T follicular helper cell (primary cell): ENCODE measurements at regions not wholly inside any gene's neighbourhood (a gene's known extent, or its start where the extent isn't known, plus 50 kb on each side); places are given as distances from the start of the nearest gene placed in this dataset.

ENCODE experiments used
- DNase-seq: peaks from one replicate; pipeline ENCODE4 v3.0.0-alpha.2; 2020; ENCODE audit warnings: low read depth

DNA sequence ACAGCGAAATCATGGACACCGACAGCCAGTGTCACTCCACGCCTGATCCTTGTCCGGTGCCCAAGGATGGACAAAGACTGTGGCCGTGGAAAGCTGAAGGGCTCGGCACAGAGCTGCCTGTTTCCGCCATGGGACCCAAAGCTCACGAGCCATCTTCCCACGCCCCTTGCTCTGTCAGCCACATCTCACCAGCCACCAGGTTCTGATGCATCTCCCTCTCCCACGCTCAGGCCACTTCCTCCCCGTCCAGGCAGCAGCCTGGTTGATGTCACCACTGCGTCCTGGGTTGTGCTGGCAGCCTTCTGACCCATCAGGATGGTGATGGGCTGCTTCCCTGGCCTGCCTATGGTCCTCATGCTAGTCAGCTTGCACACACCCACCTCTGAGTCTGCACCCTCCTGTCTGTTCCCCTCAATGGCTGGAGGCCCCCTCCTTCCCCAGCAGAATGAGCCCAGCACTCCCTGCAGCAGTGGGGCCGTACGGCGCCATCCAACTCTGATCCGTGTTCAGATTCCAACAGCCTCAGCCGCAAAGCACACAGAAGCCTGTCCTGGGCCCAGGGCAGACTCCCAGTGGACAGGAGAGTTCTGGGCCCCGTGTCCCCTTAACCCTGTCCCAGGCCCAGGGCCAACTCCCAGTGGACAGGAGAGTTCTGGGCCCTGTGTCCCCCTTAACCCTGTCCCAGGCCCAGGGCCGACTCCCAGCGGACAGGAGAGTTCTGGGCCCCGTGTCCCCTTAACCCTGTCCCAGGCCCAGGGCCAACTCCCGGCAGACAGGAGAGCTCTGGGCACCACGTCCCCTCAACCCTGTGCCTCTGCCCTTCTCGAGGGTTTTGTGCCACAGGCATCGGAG lies 259.5 kb downstream of the BRD1 start:
- DNase-seq, result no peak

DNA sequence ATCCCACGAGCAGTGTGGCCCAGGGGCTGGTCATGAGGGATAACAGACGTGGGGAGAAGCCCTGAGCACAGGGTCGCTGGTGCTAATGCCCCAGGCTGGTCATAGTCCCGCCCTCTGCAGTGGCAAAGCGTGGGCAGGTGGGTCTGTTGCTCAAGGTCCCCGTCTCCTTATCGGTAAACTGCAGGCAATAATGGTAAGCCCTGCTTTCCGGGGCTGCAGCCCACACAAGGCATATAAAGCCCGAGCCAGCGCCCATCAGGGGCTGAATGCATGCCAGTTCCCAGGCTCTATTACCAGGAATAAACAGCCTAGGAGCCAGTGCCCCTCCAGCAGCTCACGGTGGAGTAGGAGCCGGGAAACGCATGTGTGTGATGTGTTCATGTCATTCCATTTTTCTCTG lies 261.0 kb downstream of the BRD1 start:
- DNase-seq, result no peak

GRCh38 chr22:49566141-49566541 lies 261.5 kb downstream of the BRD1 start:
- DNase-seq, result no peak

- no peak for DNase-seq
Observed at GRCh38 chr22:49565516-49565855, 262.2 kb downstream of the BRD1 start.

DNA sequence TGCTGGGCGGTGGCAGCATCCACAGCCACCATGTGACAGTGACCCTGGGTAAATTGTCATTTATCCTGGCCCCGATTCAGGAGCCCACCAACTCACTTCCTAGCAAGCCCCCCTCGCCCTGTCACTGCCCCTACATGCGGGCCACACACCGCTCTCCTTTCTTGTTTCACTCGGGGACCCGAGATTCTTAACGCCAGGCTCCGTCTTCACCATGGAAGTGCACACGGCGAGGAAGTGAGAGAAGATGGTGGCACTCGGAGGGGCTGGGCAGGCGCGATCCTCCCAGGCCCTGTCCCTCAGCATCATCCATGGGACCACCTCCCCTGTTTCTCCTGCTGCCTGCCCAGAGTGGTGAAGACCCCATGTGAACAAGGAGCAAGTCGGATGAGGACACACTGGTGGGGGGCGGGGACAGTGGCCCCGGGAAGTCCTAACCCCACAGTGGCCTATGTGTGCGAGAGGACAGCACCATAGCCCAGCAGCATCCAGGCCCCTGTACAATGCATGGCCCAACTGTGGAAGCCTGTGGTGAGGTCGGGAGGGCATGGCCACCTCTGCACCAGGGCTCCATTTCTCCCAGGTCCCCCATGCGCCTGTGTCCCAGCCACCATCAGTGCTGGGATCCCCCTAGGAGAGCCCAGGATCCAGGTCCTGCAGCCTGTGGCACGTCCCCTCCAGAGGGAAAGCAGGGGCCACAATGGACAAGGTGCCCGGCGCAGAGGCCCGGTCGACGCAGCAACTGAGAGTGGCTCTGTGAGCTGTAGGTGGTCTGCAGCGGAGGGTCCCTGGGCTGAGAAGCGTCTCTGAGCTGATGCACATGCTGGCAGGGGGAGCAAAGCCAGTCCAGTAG lies 262.8 kb downstream of the BRD1 start:
- no peak for DNase-seq

DNA sequence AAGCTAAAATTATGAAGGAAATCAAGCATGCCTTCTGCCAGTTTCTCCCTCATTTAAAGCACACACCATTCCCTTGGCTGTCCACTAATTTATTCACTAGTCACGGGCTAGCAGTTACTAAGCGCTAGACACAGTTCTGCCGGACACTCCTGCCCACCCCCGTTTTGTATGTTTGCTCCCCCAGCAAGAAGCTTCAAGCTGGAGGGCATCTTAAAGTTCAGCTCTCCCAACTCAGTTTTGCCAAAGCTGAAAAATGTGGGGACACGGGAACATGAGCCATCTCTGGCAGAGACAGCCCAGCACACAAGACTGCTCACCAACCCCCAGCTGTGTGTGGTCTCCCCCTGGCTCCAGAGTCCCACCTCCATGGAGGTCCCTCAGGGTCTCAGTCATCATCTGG lies 263.6 kb downstream of the BRD1 start:
- no peak for DNase-seq

DNA sequence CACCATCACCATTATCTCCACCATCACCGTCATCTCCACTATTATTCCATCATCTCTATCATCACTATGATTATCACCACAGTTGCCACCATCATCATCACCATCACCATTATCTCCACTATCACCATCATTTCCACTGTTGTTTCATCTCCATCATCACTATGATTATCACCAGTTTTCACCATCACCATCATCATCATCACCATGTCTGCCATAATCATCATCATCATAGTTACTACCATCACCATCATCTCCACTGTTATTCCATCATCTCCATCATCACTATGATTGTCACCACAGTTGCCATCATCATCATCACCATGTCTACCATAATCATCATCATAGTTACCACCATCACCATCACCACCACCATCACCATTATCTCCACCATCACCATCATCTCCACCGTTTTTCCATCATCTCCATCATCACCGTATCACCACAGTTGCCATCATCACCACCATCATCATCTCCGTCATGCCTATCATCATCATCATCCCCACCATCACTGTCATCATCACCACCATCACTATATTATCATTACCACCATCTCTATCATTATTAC lies 264.9 kb downstream of the BRD1 start:
- DNase-seq, result no peak

GRCh38 chr22:49561976-49562375 lies 265.7 kb downstream of the BRD1 start:
- no peak for DNase-seq

DNA sequence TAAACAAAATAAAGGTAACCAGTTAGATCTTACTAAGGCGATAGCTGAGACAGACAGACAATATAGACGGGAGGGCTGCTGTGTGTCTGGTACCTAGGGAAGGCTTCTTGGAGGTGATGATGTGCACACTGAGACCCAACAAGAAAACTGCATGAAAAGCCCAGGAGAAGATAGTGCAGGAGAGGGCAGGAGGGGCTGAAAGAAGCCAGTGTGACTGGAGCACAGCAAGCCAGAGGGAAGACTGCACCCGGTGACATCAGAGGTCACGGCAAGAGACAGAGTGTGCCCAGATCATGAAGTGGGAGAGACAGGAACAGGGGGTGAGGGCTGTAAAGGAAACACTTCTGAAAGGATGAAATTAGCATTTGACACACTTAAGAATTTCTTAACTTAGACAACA lies 266.3 kb downstream of the BRD1 start:
- no peak for DNase-seq

DNA sequence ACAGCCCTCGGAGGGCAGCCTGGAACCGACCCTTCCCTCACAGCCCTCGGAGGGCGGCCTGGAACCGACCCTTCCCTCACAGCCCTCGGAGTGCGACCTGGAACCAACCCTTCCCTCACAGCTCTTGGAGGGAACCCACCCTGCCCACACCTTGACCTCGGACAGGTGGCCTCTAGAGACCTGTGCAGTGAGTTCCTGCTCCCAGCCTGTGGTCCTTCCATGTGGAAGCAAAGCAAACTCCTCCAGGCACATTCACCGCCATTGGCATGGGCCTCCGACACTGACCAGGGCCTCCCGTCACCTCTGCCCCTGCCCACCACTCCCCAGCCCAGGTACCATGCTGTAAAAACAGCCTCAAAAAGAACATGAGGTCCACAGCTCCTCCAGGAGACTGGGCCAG lies 272.1 kb downstream of the BRD1 start:
- DNase-seq, result no peak

DNA sequence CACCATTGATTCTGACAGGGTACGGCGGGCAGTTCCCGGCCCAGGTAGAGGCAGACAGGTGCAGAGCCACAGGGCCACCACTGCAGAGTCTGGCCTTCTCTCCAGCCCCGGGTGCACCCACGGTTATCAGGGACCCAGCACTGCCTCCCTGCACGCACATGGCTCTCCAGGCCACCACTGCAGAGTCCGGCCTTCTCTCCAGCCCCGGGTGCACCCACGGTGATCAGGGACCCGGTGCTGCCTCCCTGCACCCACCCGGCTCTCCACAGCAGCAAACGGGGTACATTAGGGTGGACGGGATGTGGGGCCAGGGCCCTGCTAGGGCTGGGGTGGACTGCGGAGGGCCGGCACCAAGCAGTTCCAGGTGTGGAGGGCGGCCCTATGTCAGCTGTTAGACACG lies 272.9 kb downstream of the BRD1 start:
- DNase-seq, result no peak

GRCh38 chr22:49554296-49554625 lies 273.4 kb downstream of the BRD1 start:
- DNase-seq, result no peak

DNA sequence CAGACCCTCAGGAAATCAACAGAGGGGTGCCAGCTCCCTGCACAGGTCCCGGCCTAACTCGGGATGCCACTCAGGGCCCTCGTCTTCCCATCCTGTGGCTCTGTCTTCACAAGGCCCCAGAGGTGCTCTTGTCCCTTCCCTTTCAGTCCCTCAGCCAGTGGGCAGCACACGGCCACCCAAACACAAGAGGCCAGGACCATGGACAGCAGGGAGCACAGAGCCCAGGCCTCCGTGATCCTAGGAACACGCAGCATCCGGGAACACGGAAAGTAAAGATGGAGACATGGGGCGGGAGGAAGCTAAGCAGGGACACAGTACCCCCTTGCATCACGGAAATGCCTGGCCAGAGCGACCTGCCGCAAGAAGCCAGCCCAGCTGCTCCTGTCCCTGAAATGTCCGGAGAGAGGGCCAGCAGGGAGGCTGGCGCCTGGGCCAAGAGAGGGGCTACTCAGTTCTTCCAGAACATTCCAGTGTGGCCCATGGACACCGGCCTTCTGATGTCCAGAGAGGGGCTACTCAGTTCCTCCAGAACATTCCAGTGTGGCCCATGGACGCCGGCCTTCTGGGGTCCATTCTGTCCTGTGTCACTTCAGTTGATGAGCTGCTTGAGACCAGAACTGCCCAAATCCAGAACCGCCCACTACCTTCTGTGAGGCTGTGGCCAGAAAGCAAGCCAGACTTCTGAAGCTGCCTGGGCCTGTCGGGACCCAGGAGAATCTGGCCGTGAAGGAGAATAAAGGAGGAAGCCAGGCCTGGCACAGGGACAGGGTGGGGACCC lies 274.0 kb downstream of the BRD1 start:
- DNase-seq, result no peak

GRCh38 chr22:49553076-49553475 lies 274.6 kb downstream of the BRD1 start:
- no peak for DNase-seq

GRCh38 chr22:49551897-49552614 lies 275.6 kb downstream of the BRD1 start:
- DNase-seq, result no peak

- DNase-seq, result no peak
Observed at GRCh38 chr22:49551446-49551845, 276.2 kb downstream of the BRD1 start.

GRCh38 chr22:49550766-49551362 lies 276.8 kb downstream of the BRD1 start:
- no peak for DNase-seq

- no peak for DNase-seq
Observed at GRCh38 chr22:49550141-49550430, 277.6 kb downstream of the BRD1 start.

GRCh38 chr22:49549256-49550140 lies 278.2 kb downstream of the BRD1 start:
- DNase-seq, result no peak
